Pons (tissue), 1 donor: ENCODE measurements at regions not wholly inside any gene's neighbourhood (a gene's known extent, or its start where the extent isn't known, plus 50 kb on each side); places are given as distances from the start of the nearest gene placed in this dataset.

Experiments
- DNase-seq: peaks from one replicate; pipeline ENCODE4 v3.0.0-alpha.2; 2016; ENCODE audit warnings: low spot score

DNA sequence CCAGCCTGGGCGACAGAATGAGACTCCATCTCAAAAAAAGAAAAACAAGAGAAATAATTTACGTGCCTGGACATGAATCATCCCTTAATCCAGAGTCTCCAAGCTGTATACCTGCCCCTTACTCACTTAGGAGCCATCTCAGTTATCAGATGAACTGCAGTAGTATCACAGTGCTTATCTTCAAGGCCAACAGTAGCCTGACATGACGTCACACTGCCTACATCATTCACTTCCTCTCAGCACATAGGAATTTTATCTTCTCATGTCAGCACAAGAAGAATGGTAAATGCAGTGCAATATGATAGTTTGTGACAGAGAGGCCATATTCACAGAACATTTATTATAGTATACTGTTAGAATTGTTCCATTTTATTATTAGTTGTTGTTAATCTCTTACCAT is 216.6 kb downstream of the SS18 start:
- DNase-seq: no peak

DNA sequence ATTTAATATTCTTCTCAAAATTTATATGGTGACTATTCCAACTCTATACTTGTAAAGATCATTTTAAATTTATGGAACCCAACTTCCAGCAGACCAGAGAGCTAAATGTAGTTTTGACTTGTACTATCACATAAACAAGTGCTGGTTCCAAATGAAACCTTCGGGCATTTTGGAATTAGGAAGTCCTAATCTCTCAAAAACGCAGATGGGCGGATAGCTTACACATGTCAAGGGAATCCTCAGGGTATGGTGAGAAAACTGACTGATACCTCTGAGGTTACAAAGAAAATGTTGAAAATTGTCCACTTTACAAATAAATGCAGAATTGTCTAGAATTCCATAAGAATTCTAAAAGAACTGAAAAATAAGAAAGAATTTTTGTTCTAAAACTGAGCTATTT is 224.1 kb downstream of the SS18 start:
- no peak for DNase-seq

GRCh38 chr18:25862881-25863600 is 227.4 kb downstream of the SS18 start:
- no peak for DNase-seq

GRCh38 chr18:25853691-25854433 is 236.6 kb downstream of the SS18 start:
- no peak for DNase-seq

DNA sequence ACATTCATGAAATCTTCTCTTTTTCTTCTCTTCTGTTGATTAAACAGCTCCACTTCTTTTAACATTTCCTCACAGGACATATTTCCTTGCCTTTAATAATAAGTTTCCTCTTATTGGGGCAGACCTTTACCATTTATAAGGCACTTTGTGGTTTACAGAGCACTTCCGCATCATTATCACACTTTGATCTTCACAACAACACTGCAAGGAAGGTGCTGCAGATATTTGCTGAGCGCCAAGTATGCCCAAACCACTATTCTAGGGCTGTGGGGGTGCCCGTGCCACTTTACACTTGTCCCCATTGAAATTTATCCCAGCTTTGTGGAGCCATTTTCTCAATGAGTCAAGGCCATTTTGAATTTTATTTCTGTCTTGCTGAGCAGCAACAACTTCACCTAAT is 246.6 kb downstream of the SS18 start:
- no peak for DNase-seq

- no peak for DNase-seq
Measured at GRCh38 chr18:25842665-25843064, 247.7 kb downstream of the SS18 start.

DNA sequence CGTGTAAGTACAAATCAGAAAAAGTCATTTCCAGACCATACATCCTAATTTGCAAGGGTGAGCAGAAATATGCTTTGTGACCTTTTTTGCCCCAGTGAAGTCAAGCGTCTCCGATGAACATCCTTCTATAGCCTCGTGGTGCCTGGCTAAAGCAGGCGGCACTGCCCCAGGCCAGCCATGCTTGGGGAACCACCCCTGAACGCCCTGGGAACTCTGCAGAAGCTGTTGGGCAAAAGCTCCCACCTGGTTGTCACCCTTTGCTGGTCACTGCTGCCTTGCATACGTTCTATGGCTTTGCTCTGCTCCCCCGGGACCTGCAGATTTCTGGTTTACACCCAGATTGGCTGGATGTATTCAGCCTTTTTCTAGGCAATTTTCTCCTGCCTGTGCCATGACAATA is 256.4 kb downstream of the SS18 start:
- DNase-seq: no peak

DNA sequence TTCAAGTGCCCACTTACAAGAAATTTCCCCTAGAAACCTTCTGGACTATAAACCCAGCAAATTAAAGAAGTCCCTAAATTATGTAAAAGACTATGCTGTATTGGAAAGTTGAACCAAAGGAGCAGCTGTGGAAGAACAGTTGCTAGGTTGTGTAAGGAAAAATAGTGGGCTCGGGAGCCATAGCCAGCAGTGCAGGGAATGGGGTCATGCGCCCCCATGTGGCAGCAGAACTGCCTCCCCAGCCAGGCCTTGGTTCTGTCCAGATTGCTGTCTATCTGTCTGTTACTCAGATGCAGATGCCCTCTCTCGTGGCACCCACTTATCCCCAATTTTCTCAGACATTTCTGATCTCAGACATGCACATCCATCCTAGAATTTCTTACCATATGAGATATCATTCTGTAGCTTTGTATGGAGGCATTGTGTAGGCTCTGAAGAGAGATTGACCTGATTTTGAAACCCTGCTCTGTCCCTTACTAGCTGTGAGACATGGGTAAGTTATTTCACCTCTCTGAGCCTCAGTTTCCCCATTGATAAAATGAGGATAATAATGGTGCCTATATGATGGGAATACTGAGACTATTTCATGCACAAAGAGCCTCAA is 258.3 kb downstream of the SS18 start:
- DNase-seq: peak; percentile 47

- no peak for DNase-seq
Measured at GRCh38 chr18:25831301-25831701, 259.1 kb downstream of the SS18 start.

DNA sequence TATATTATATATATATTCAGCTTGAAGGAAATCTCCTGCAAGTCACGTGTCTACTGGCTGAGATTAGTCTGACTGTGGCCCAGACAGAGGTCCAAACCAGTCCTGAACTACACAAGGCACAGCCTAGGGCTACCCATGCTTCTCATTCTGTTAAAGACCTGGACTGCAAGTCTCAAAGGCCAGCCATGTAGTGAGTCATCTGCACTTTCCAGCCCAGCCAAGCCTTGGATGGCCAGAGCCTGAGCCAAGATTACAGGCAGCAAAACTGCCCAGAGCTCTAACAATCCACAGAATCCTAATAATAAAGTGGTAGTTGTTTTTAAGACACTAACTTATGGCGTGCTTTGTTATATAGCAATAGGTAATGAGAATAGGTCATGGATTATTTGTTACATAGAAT is 259.6 kb downstream of the SS18 start:
- no peak for DNase-seq

DNA sequence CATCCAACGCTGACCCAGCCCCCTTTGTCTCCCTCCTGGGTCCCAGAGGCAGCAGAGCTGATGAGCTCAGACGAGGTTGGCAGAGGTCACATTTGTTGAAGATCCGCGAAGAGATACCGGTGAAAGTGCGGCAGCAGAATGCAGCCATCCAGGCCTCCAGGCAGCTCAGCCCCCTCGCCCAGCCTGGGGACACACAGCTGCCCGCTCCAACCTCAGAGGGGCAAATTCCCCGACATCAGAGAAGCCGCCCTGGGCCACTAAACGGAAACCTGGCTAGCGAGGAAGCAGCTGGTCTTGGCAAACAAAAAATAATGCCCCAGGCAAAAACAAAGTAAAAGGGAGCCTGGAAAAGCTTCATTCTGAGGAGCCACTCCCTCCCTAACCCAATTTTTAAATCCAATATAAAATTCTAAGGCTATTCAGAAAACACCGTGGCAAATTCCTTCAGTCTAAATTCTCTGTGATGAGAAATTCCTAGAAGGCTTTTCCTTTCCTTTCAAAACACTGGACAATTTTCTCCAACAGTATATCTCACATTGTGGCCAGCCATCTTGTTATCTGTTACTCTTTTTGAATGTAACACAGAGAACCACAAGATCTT is 262.4 kb downstream of the SS18 start:
- DNase-seq: no peak

GRCh38 chr18:25827228-25827627 is 263.2 kb downstream of the SS18 start:
- DNase-seq: no peak

- DNase-seq: no peak
Measured at GRCh38 chr18:25826823-25827222, 263.6 kb downstream of the SS18 start.

GRCh38 chr18:25825979-25826776 is 264.2 kb downstream of the SS18 start:
- no peak for DNase-seq

- no peak for DNase-seq
Measured at GRCh38 chr18:25825056-25825455, 265.4 kb downstream of the SS18 start.

DNA sequence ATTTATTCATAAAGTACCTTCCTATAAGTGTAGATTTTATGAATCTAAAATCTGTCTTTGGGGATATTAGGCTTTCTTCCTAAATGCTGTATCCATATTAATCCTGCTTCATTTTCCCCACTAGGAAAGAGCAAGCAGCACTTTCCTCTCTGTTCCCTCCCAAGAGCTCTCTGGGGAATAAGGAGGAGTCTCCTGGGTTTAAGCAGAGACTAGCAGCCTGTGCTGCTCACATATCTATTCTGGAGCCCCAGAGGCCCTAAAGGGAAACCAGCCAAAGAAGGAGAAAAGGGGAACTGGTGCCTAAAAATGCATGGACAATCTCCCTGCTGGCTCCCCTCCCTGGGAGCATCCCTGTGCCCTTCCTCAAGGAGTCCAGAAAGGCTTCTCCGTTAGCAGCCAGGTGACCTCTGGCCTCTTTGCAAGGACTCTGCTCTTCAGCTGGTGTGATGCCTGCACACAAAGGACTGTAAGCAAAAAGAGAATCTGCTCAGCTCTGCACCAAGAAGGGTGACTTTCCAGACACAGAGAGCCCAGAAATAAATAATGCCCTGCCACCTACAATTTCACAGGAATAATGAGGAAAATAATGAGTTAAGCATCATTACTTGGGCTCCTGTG is 270.6 kb downstream of the SS18 start:
- no peak for DNase-seq

DNA sequence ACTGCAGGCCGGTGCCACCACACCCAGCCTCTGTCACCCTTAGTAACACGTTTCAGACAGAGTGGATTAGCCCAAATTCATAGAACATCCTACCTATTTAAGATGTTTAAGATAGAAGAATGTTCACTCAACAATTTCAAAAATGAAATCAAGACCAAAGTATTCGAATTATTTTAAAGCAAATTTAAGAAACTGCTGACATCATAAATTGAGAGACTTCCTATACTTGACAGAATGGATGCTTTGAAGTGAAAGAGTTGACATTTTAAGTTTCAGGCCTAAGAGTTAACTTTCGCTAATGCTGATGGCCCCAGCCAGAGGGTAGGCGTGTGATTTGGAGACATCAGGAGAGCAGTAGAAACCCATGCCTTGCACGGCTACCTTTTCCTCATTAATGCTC is 271.9 kb downstream of the SS18 start:
- no peak for DNase-seq

DNA sequence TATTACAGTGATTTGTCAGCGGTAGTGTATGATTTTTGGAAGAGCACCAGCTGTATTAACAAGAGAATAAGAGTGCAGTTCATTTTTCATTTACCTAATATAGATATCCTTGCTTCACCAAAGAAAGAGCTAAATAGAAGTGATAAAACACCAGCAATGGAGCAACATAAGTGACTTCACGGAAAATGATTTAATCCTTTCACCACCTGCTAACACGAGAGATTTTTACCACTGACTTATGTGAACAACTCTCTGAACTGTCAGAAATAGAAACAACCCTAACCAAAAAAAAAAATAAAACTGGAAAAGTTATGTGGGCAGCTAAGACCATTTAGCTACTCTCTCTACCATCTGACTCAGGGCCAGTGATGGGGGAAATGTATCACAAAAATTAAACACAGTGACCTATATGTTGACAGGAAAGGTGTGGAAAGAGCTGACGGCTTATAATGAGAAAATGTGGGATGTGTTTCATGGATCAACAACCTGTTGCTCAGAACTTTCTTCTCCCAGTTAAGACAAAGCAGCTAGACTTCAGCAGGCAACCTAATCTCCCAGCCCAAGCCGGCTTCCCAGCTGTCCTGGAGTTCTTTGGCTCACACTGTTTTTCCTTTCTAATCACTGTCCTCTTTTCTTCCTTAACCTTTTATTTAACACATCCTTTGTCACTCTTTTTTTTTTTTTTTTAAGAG is 272.7 kb downstream of the SS18 start:
- DNase-seq: no peak

DNA sequence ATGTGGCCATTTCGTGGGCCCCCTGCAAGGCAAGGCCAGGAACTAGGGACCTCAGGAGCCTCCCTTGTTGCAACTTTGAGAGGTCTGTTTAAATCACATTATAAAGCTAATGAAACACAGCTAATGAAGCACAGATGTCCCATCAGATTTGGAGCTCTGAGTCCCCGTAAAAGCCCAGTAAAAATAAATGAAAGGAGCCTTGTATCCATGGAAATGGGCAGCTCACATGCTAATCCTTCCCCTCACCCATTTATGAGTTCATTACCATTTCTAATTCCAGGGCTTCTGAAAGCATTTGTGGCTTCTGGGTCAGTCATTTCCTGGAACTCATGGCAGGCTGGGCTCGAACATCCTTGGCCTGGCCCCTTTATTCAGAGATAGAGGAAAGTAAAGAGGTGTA is 274.8 kb downstream of the SS18 start:
- DNase-seq: no peak

- DNase-seq: no peak
Measured at GRCh38 chr18:25814841-25815458, 275.5 kb downstream of the SS18 start.

GRCh38 chr18:25813110-25813509 is 277.3 kb downstream of the SS18 start:
- no peak for DNase-seq
